ENCODE measurements at regions not wholly inside any gene's neighbourhood (a gene's known extent, or its start where the extent isn't known, plus 50 kb on each side); places are given as distances from the start of the nearest gene placed in this dataset.

DNA sequence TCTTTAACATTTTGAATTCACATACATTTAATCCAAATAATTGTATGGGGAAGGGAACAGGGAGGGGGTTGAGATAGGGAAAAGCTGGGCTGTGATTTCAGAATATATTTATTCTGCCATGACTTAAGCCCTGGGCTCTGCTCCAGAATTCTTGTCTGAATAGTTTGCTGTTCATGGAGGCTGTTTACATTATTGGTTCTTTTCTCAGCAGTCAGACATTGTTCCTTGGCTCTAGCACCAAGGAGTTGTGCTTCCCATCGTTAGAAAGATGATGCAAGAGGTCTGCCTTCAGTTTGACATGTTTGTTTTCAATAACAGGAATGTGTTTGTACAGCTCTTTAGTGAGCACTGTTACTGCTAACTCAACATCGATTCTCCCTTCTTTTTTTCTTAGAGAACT lies 198.8 kb upstream of the CDYL start:
- no peak for DNase-seq (ENCODE audit: low spot score)
- TF ChIP-seq, protein P1, sequence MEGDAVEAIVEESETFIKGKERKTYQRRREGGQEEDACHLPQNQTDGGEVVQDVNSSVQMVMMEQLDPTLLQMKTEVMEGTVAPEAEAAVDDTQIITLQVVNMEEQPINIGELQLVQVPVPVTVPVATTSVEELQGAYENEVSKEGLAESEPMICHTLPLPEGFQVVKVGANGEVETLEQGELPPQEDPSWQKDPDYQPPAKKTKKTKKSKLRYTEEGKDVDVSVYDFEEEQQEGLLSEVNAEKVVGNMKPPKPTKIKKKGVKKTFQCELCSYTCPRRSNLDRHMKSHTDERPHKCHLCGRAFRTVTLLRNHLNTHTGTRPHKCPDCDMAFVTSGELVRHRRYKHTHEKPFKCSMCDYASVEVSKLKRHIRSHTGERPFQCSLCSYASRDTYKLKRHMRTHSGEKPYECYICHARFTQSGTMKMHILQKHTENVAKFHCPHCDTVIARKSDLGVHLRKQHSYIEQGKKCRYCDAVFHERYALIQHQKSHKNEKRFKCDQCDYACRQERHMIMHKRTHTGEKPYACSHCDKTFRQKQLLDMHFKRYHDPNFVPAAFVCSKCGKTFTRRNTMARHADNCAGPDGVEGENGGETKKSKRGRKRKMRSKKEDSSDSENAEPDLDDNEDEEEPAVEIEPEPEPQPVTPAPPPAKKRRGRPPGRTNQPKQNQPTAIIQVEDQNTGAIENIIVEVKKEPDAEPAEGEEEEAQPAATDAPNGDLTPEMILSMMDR (IDR thresholded peaks at IDR 0.05; ENCODE audit: borderline replicate concordance, control extremely low read depth, extremely low read depth, insufficient read depth, missing control alignments), result no peak
- in situ Hi-C loops (cut with MboI; ENCODE audit: low sequenced_read_pairs, unreplicated experiment), result no loop called here

DNA sequence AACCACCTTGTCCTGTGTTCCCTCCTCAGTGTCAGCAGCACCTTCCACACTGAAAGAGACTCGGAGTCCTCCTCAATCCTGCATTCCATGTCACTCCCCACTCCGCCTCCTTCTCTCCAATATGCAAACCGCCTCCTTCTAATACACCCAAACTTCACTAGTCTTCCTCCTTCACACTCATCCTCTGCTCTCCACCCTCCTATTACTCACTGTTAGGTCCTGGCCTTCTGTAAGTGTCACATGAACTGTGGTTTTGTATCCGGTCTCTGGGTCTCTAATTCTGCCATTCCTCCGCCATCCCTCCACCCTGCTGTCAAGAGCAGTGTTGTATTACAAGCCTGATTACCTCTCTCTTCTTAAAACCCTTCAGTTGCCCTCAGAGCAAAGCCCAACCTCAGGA lies 200.5 kb upstream of the CDYL start:
- in situ Hi-C loops (cut with MboI; ENCODE audit: low sequenced_read_pairs, unreplicated experiment), result no loop called here
- DNase-seq (ENCODE audit: low spot score), result no peak
- TF ChIP-seq, protein P1 (IDR thresholded peaks at IDR 0.05; ENCODE audit: borderline replicate concordance, control extremely low read depth, extremely low read depth, insufficient read depth, missing control alignments), result no peak

DNA sequence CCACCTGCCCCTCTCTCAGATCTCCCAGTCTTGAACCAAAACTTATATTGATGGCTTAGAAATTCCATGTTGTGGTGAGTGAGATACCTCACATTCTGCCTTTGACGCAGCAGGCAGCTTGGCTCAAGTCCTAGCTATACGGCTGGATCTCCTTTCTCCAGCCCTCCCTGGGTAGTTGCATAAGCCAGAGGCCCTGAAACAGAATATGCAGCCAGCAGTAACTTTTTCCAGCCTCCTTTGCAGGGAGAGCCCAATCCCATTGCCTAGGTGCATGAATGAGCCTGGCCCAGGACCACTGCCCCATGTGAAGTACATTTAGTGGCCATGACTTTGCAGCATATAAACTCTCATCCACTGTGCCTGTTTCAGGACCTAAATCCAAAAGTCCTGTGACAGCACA lies 202.2 kb upstream of the CDYL start:
- DNase-seq (ENCODE audit: low spot score), result no peak
- TF ChIP-seq, protein P1 (IDR thresholded peaks at IDR 0.05; ENCODE audit: borderline replicate concordance, control extremely low read depth, extremely low read depth, insufficient read depth, missing control alignments), result no peak
- in situ Hi-C loops (cut with MboI; ENCODE audit: low sequenced_read_pairs, unreplicated experiment), result no loop called here

DNA sequence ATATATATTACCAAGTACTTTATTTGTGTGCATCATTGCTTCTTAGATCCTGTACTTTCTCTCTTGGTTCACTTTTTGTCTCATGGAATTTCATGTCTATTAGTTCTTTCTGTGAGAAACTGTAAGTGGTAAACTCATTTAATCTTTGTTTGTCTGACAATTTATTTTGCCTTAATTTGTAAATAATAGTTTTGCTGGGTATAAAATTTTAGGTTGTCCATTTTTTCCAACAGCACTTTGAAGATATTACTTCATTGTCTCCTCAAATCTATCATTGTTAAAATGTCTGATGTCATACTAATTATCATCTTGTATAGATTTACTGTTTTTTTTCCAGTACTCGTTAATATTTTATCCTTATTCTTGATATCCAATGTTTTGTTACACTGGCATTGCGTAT lies 205.2 kb upstream of the CDYL start:
- in situ Hi-C loops (cut with MboI; ENCODE audit: low sequenced_read_pairs, unreplicated experiment), result no loop called here
- no peak for DNase-seq (ENCODE audit: low spot score)
- TF ChIP-seq, protein P1 (IDR thresholded peaks at IDR 0.05; ENCODE audit: borderline replicate concordance, control extremely low read depth, extremely low read depth, insufficient read depth, missing control alignments), result no peak

DNA sequence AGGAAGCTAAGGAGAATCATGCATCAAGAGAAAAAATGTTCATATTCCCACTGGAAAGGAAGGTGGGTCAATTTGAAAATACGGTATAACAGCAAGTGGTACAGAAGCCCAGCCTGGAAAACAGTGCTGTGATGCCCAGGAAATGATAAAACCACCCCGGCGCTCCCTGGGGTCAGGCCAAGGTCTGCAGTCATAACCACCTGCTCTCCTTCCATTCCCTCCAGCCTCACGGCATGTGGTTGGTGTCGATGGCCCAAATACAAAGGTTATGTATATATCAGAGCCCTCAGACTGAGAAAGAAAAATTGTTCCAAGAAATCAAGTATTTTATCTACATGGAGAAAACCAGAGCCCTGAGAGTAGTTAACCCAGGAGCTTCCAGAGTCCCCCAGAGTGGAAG lies 208.1 kb upstream of the CDYL start:
- TF ChIP-seq, protein P1 (IDR thresholded peaks at IDR 0.05; ENCODE audit: borderline replicate concordance, control extremely low read depth, extremely low read depth, insufficient read depth, missing control alignments), result no peak
- DNase-seq (ENCODE audit: low spot score), result no peak
- in situ Hi-C loops (cut with MboI; ENCODE audit: low sequenced_read_pairs, unreplicated experiment), result no loop called here

DNA sequence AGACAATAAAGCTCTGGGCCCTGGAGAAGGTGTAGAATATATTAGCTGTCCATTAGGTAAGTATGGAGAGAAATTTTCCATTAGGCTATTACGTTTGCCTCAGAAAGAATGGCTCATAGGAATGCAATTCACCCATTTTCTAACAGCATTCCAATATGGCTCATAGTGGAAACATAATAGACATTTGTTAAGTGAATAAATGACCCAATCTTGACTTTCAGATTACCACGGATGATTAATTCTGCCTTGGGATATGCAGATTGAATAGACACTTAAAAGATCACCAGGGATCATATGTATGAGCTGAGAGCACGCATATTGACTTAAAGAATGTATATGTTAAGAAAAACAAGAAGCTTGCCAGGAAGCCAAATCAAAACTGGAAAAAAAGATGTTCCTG lies 209.1 kb upstream of the CDYL start:
- no peak for DNase-seq (ENCODE audit: low spot score)

More for the DNA sequence above, 209.1 kb upstream of the CDYL start:
- in situ Hi-C loops (cut with MboI; ENCODE audit: low sequenced_read_pairs, unreplicated experiment), result no loop called here
- TF ChIP-seq, protein P1 (IDR thresholded peaks at IDR 0.05; ENCODE audit: borderline replicate concordance, control extremely low read depth, extremely low read depth, insufficient read depth, missing control alignments), result no peak
